ENCODE measurements at regions not wholly inside any gene's neighbourhood (a gene's known extent, or its start where the extent isn't known, plus 50 kb on each side); places are given as distances from the start of the nearest gene placed in this dataset.

DNA sequence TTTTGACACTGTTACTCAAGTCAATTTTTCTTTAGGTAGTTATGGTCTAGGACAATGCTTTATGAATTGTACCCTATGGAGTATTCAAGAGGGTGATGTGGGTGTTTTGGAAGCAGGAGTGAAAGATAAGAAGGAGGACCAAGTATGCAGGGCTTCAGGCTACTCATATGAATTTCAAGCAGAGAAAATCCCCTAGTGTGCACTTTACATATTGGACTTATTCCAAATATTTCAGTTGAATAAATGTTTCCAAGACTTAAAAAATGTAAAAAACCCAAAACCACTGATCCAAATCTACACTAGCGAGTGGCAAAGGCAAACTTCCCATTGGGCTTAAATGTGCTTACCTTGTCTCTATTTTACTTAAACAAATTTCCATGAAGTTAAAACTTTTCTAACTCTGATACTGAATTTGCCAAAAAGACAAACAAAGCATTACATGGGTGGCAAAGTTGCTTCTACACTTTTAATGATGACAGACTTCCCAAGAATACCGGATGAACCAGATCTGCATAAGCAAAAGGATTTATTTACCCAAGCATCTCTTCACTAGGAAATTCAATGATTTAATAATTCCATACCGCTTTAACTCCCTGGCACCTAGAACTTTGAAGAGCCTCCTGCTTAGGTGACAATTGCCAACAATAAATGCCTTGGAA is 1233.5 kb upstream of the NXPH2 start:
- no peak for TF ChIP-seq SP1 (IDR thresholded peaks at IDR 0.05)
- TF ChIP-seq JUND (IDR thresholded peaks at IDR 0.05): no peak

Measured in liver (tissue), 2 donors.